ELR (cell line): ENCODE measurements at regions not wholly inside any gene's neighbourhood (a gene's known extent, or its start where the extent isn't known, plus 50 kb on each side); places are given as distances from the start of the nearest gene placed in this dataset.

ENCODE experiments used
- DNase-seq: peaks from one replicate; pipeline ENCODE4 v3.0.0-alpha.2; 2015; ENCODE audit warnings: low read depth

DNA sequence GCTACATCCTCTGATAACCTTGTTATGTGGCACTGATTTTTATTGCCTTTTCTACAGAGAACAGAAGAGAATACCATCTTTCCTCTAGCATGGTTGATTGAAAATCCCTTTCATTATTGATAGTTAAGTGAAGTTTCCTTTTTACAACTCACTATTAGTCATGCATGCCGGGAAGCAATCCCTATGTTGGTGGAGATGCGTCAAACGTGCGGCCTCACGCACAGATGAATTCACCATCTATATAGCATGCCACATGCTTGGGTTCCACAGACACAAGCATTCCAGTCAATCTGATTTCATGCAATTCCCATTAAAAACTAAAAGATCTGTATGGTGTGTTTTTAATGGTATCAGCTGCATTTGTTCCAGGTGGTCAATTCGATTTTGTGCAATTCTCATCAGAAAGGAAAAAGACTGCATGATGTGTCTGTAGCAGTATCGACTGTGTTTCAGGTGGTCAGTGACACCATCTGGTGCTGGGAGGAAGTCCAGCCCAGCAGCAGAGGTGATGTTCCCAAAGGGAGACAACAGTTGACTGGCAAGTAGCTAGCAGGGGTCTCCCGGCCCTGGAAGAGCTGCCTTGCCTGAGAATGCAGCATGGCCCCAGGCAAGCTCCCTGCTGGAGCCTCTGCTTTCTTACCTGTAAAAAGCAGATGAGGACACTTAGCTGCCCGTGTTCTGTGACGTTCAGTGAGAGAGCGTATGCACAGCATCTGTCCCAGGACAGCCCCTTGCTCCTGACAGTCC, 151.3 kb upstream of the NCK2 start:
- peak; percentile 64 for DNase-seq

DNA sequence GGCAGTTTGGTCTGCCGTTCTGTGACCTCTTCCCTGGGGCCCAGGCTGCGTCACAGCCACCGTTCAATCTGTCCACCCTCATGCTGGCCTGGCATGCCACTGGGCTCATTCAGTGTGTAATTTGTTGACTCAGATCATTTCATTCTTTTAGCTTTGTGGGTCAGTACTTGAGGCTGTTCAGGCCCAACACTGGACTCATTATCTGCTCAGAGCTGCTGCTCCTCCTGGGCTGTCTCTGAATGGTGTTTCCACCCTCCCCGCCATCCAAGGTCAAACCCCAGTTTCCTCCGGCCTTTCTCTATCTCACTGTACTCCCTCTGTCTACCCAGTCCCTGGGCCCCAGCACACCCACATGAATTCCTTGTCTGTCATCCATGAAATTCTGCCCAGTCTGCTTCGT, 152.4 kb upstream of the NCK2 start:
- DNase-seq, result no peak

DNA sequence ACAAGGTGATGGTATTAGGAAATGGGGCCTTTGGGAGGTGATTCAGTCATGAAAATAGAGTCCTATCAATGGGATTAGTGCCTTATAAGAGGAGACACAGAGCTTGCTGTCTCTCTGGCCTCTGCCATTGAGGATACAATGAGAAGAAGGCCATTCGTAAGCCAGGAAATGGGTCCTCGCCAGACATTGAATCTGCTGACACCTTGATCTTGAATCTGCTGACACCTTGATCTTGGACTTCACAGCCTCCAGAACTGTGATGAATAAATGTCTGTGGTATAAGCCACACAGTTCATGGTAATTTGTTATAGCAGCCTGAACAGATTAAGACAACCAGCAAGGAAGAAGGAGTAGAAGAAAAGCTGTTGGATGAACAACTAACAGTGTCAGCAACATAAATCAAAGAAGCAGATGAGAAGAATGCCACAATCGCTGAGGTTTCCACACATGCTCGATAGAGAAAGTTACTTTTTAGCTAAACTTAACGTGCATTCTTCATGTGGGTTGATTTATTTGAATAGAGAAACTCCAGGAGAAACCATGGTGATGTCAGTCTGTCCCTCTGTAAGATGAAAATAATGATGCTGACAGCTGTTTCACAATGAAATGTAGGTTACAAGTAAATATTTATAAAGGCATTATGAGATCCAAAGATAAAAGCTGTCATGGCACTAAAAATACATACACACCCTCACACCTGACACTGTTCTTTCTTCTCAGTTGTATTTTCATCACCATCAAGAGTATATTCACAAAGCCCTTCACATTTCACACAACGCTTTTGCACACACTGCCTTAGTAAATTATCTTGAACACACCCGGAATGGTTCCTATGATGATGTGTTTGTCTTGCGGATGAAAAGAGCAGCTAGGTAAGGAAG, 153.7 kb upstream of the NCK2 start:
- DNase-seq, result no peak

DNA sequence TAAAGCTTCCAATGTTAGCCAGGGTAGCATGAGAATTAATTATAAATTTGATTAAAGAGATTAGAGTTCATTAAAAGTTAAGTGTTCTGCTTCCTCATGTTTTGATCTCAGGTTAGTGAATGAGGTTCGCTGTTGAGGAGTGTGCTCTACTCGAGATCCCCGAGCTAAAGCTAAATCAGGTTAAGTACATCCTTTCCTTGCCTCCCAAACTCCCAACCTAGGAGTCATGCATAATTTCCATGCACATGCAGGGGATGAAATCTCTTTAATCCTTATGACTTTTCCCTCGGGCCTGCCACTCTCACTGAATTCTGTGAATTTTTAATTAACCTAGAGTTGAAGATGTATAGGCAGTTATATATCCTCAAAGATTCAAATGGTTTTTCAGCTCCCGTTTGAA, 156.1 kb upstream of the NCK2 start:
- no peak for DNase-seq

DNA sequence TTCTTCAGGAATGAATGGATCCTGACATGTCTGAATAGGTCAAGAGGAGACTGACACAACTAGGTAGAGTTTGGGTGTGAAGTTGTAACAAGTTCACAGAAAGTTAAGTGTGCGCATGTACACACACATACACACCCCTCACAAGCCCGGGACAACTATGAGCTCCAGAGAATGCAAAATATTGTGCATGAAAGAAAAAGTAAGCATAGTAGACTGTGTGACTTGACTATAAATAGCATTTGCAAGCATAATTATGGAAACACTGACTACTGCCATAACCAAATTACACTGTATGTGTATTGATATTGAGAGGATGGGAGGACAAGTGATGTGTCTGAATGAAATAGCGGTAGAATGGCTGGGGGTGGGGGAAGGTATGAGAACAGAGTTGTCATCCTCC, 157.1 kb upstream of the NCK2 start:
- no peak for DNase-seq

DNA sequence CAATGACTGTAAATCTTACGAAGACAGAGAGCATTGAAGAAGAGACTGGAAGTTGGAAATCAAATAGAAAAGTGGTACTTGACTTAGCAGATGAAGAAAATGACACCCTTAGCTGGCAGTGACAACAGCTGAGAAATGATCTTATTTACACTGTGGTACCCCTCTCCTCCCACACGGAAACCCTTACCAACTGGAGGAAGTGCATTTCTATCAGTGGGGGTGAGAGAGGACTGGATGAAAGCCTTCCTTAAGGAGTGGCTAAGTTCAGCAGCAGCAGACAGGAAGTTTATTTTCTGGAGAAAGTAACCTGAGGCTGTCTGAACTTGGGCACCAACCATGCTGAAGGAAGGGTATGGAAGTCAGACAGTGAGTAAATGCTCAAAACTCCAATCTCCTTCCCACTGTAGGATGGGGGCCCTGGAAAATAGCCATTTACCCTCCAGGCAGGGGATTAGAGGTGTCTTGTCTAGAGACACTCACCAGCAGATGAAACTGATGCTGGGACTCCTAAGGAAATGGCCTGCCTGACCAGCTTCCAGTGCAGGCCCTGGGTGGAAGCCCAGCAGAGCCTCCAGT, 160.2 kb upstream of the NCK2 start:
- DNase-seq, result peak; percentile 29

DNA sequence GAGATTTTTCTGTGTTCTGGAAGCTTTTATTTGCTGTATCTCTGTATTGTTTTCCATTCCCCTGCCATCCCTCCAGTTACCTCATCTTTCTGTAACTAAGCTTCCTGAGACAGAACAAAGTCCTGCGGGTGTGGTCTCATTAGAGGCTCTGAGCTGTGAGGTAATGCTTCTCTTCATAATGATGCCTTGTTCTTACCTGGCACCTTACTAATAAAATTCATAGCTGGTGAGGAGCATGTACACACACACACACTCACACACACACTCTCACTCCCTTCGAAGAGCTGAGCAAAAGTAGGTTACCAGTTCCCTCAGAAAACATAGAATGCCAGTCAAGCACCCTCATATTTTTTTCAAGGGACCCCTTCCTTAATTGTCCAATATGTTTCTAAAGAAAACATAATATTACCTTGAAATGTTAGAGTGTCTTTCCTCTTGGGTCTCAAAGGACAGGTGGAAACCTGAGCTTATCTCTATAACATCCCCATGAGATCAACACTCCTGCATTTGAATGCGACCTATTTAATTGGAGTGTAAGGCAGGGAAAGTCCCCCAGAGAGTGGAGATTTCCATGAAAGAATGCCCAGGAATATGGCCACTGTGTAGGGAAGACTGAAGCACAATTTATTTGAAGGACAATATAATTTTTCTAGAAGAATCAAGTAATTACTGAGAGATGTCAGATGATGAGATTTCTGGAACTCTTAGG, 161.6 kb upstream of the NCK2 start:
- no peak for DNase-seq

DNA sequence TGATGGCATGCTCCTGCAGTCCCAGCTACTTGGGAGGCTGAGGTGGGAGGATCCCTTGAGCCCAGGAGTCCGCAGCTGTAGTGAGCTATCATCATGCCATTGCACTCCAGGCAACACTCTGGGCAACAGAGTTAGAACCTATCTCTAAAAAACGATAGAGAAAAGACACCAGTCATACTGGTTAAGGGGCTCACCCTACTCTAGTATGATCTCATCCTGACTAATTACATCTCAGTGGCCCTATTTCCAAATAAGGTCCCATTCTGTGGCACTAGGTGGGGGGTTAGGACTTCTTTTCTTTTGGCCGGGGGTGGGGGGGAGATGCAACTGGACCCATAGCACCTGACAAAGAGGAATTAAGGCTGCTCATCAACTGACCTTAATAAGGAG, 163.2 kb upstream of the NCK2 start:
- DNase-seq, result peak; percentile 20

DNA sequence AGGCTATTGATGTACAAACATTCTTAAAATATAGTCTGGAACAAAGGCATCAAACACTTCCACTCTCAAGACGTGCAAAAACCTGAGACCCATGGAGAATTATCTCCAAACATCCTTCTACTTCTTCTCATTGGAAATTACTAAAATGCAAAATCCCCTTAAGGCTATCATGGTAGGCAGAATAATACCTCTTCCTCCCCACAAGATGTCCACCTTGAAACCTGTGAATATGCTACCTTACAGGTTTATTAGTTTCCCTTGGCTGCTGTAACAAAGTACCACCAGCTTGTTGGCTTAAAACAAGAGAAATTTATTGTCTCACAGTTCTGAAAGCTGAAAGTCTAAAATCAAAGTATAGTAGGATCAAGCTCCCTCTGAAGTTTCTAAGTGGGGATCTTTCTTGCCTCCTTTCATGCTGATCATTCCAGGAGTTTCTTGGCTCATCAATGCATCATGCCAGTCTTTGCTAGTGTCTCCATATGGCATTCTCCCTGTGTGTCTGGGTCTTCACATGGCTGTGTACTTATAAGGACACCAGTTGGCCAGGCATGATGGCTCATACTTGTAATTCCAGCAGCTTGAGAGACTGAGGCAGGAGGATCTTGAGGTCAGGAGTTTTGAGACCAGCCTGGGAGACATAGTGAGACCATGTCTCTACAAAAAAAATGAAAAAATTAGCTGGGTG, 163.7 kb upstream of the NCK2 start:
- DNase-seq, result no peak

DNA sequence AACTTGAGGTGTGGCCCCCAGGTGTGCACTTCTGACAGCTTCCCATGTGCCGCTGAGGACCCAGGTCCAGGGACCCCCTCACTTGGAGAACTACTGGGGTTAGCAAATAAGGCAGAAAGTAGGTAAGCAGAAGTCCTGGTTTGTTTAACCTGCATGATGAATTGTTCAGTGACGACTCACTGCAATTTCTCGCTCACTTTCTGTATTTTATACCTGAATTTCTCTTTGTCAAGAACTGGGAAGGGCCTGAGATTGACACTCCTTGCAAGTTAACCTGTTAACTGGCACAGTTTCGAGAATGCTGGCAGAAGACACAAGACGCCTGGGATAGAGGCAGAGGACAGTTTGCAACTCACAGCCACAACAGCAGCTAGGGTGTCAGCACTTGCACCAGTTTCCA, 164.5 kb upstream of the NCK2 start:
- DNase-seq, result no peak

DNA sequence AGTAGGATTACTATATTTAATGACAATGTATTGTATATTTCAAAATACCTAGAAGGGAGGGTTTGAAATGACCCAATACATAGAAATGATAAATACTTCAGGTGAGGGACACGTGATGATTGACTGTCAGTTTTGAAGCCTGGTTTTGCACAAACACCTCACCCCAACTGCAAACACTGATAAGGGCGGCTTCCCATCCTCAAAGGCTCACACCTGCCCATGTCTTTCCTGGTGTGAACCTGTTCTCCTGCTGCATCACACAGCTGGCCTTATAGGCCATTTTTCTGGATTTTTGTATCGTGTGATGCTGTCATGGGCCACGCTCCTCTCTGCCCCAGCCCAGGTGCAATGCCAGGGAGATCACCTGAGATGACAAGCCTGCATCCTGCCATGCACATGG, 166.5 kb upstream of the NCK2 start:
- no peak for DNase-seq

DNA sequence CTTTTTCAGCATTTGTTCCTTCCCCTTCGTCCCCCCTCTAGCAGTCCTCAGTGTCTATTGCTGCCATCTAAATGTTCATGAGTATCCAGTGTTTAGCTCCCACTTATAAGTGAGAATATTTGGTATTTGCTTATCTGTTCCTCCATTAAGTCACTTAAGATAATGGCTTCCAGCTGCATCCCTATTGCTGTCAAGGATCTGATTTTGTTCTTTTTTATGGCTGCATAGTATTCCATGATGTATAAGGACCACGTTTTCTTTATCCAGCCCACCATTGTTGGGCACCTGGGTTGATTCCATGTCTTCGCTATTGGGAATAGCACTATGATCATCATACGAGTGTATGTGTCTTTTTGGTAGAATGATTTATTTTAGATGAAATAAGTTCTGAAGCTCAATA, 166.9 kb upstream of the NCK2 start:
- DNase-seq, result no peak

DNA sequence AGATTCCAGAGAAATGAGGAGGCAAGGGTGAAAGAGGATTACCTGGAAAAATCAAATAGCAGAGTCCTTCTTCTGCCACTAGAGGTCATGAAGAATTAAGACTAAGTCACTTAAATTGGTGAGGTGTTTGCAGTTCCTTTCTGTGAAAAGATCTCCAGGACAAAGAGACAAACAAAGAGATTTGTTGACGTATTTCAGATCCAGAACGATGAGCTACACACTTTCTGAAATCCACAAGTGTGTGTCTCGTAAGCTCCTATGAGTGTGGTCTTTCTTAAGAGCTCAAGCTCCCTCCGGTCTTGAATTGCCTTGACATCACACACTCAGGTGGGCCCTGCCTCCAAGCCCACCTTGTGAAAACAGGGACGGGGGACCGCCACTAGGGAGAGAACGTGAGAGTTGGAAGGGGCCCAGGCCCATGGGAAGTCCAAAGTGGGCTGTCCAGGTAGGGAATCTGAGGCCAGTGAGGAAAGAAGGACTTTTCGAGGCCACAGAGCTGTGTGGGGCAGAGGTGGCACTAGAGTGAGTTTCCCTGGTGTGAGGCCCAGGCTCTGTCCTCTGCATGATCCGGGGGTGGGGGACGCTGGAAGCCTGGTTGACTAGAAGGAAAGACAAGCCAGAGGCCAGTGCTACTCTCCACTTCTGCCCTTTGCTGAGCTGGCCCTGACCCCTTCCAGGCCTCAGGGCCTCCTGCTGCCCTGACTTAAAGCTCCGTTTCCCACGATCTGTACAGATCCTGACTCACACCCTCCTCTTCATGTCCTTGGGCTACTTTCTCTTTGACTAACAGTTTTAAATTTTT, 168.1 kb upstream of the NCK2 start:
- peak; percentile 91 for DNase-seq

DNA sequence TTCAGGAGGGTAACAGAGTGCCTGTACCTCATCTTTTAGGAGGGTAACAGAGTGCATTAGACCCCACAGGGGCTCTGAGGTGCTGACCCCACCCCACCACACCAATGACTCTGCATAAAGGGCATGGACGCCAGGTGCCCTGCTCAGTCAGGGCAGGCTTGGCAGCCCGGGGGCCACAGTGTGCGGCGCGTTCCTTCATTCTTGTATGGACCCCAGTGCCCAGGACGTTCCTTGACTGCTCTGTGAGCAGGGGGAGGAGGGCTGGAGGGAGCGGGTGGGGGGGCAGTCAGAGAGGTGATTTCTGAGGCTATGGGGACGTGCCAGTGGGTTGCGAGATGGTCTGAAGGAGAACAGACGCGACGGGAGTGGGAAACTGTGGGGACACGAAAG, 168.7 kb upstream of the NCK2 start:
- DNase-seq, result no peak

DNA sequence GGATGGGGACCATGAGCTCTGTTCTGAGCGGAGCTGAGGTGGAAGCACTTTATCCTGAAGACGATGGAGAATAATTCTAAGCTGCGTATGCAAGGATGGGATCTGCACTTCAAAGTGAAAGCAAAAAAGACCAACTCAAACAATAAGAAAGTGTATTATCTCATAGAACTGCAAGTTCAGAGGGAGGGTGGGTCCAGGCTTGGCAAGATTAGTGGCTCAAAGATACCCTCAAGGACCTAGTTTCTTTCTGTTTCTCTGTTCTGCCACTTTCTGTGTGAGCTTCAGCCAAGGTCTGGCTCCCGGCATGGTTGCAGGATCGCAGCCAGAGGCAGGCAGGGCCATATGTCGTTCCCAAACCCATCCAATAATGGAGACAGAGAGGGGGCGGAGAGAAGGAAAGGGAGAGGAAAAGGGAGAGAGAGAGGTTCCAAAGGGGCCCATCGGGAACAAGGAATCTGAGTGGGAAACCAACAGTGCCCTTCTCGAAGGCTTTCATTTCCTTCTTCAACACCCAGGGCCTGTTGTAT, 169.2 kb upstream of the NCK2 start:
- DNase-seq, result no peak

DNA sequence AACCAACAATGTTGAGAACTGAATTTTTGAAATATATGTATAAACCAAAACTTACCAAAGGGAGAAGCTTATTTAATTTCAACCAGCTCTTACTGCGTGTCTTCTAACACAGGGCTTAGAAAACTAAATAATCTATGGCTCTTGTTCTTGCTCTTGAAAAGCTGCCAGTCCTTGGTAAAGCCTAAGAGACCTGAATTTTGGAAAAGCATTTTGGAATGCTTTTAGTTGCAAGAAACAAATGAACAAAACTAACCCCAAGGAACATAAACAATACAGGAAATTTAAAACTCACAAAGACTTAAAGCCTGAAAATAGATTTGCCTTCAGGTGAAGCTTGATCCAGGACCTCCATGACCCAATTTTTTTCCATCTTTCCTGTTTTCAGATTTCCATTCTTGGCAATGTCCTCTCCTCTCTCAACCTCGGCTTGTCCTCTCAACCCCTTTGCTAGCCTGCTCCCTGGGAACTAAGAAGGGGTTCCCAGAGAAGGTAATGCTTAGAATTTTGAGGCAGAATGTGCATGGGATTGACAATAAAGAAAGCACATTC, 169.8 kb upstream of the NCK2 start:
- no peak for DNase-seq

DNA sequence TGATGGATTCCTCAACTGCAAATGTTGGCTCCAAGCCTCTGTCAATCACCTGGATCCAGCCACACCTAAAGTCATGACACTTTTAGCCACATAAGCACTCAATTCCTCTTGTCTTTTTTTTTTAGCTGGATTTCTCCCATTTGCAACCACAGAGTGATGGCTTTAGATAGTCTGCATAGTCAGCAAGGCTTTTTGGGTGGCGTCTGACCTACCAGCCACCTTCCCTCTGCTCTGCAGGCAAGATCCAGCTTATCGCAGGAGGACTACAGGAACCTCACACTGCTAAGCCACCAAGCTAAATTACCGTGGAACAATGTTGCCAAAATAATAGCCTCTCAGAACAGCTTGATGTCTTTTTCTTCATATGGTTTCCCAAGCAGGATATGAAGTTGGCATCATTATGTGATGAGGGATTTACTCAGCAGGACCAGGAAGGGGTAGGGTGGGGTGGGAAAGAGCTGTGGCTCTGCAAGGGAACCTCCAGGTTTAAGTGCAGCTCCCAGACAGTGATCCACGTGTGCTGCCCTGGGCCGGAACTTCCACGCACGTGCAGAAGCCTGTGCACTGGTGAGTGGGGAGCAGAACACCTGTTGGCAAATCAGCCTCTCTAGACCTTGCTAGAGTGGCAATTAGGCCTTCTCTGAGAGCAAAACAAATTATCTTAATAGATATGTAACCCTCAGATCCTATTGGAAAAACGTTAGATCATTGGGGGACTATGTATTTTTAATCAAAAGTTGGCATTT, 170.6 kb upstream of the NCK2 start:
- no peak for DNase-seq

DNA sequence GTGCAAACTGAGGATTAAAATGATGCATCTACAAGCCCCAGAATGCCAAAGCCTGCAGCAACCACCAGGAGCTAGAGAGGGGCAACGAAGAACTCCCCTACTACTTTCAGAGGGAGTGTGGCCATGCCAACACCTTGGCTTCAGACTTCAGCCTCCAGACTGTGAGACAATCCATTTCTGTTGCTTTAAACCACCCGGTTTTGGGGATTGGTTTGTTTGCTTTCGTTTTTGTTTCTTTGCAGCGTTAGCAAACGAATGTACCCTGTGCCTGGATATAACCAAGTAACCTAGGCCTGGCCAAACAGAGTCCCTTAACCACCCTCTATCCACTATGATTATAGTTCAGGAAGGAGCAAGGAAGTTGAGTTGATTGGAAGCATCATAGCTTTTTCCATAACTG, 171.2 kb upstream of the NCK2 start:
- DNase-seq, result no peak

DNA sequence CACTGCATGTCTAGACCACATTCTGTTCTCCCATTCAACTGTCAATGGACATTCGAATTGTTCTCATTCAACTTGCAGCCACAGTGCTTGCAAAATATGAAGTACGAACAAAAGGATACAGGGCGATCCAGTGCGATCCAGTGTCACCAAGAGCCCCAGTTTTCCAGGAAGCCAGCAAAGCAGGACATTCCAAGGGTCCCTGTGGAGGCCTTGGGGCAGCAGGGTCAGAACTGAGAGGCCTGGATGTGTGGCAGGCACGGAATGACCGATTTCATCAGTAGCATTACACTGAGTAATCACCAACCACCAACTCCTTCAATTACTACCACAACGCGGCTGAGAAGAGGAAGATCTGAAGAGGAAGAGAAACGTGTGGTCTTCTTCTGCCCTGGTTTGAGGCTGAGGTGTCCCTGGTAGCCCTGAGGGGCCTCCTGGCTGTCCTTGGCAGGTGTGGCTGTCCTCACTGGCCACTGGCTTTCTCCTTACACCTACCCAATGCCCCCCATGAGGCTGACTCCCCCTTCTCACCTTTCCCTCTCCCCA, 172.7 kb upstream of the FHL2 start:
- no peak for DNase-seq

DNA sequence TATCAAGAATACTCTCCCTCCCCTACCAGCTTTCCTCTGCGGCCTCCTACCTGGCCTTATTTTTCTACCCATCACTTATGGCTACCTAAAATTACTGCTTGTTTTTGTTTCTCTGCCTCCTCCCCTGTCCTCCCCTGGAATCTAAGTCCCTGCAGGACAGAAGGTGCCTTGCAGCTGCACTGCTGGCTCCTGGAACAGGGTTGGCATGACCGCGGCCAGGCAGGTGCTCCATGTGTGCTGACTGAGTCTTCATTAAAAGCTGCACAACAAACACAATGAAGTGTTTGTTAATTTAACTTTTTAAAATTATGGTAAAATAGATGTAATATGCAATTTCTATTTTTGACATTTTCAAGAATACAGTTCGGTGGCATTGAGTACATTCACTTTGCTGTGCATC, 171.9 kb upstream of the FHL2 start:
- DNase-seq, result no peak
